Psoas muscle (tissue), 7 donors: ENCODE measurements at regions not wholly inside any gene's neighbourhood (a gene's known extent, or its start where the extent isn't known, plus 50 kb on each side); places are given as distances from the start of the nearest gene placed in this dataset.

ENCODE experiments used
- ATAC-seq, 4 donors: fragments of 200-7000 bp; cut with Tn5 transposase; one replicate each; pipeline ENCODE4 v1.9.1; 2020; ENCODE audit warnings: moderate library complexity in 3 of 4, mild to moderate bottlenecking in 2 of 4
- DNase-seq, 2 donors: peaks; one replicate each; pipeline ENCODE4 v3.0.0-alpha.2; 2020
- H3K27ac ChIP-seq: fragments of 200-600 bp; one replicate; pipeline ENCODE4 v1.8.0; 2022
- H3K27me3 ChIP-seq, 3 donors: fragments of 200-600 bp in 1 of 3; one replicate each; pipeline versions ENCODE4 v1.6.1 to v1.8.0; 2013 to 2022; ENCODE audit warnings: low read length in 2 of 3, mild to moderate bottlenecking in 2 of 3, moderate library complexity in 1 of 3; ENCODE audit not compliant: insufficient read depth in 3 of 3
- H3K36me3 ChIP-seq, 2 donors: fragments of 200-600 bp in 1 of 2; one replicate each; pipeline versions ENCODE4 v1.6.1 to v1.8.0; 2013 to 2022; ENCODE audit warnings: low read depth in 1 of 2, mild to moderate bottlenecking in 1 of 2, moderate library complexity in 1 of 2; ENCODE audit not compliant: insufficient read depth in 1 of 2
- H3K4me1 ChIP-seq: fragments of 200-600 bp; one replicate; pipeline ENCODE4 v1.8.0; 2022
- H3K4me3 ChIP-seq: fragments of 200-600 bp; one replicate; pipeline ENCODE4 v1.8.0; 2022; ENCODE audit warnings: mild to moderate bottlenecking
- H3K9me3 ChIP-seq: fragments of 200-600 bp; one replicate; pipeline ENCODE4 v1.8.0; 2022
- CTCF ChIP-seq: fragments of 200-600 bp; IDR thresholded peaks from one replicate; pipeline ENCODE4 v1.8.0; 2022; ENCODE audit warnings: antibody characterized with exemption
- WGBS, 3 donors: extraction: QIAGEN DNeasy Blood & Tissue Kit; methylation state at CpG; one replicate each; pipeline versions ENCODE4 v1.1.6 to v1.1.7; 2013; 5-methylcytosine and 5-hydroxymethylcytosine counted together
- intact Hi-C, 2 donors: fragments of 100-400 bp; cut with DNase I; formaldehyde crosslinking; loops; one replicate each; pipeline versions ENCODE4 v1.11.0 to v1.14.2; 2022
- donor health status: healthy with polysubstance abuse.
- donor health status: DM: no; HTN: no; CAD: no; lungs with moderate emphysema.
- donor health status: Bipolar disorder and iron deficiency.
- donor health status: healthy.
- donor health status: DM: yes; HTN: yes; CAD: no.
- donor health status: DM: no; HTN: no; CAD: no.
- donor health status: DM: yes; HTN: yes; CAD: no.

DNA sequence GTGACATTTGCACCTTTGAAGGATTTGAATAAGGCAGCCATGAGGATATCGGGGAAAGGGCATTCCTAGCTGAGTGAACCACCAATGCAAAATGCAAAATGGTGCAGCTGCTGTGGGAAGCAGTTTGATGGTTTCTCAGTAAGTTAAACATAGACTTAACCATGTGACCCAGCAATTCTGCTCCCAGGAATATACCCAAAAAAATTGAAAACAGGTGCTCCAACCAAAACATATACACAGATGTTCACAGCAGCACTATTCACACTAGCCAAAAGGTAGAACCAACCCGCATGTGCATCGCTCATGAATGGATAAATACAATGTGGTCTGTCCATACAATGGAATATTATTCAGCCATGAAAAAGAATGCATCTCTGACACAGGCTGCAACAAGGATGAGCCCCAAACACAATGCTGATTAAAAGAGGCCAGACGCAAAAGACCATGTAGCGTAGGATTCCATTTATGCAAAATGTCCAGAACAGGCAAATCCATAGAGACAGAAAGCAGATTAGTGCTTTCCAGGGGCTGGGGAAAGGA, 215.0 kb upstream of the MYL2 start:
- H3K4me1 ChIP-seq, result no peaks in the 10 kb centered on the region
- TF ChIP-seq CTCF, result no peak
- H3K27ac ChIP-seq, result no peak overlapping the region
- H3K9me3 ChIP-seq, result peaks cover 3% of the 10 kb centered on the region
- no peak overlapping the region for H3K4me3 ChIP-seq
- H3K27me3 ChIP-seq, result peaks cover 0 to 4% (median 0%) of the 10 kb centered on the region in 3 donors
- intact Hi-C loops, result no loop called here
- DNase-seq, result no peak
- WGBS, 3 donors, result 97 to 98% (median 97%) methylated on average over 5 of the region's 5 CpGs
- no peaks in the 10 kb centered on the region for H3K36me3 ChIP-seq
- no peak for ATAC-seq

GRCh38 chr12:111130336-111130735, 210.0 kb upstream of the MYL2 start:
- Histone ChIP-seq H3K36me3 (no peaks in the 10 kb centered on the region), H3K4me1 (no peaks in the 10 kb centered on the region), H3K27me3 (no peaks in the 10 kb centered on the region), H3K9me3 (no peaks in the 10 kb centered on the region), H3K27ac (no peak overlapping the region), H3K4me3 (no peak overlapping the region)
- no peak for ATAC-seq
- no peak for TF ChIP-seq CTCF
- intact Hi-C loops, result no loop called here
- DNase-seq, result no peak

- no peaks in the 10 kb centered on the region for H3K9me3 ChIP-seq
- no peak for ATAC-seq
- H3K36me3 ChIP-seq, result no peaks in the 10 kb centered on the region
- no peak overlapping the region for H3K27ac ChIP-seq
- no peak overlapping the region for H3K4me3 ChIP-seq
- intact Hi-C loops, result no loop called here
- no peaks in the 10 kb centered on the region for H3K4me1 ChIP-seq
- TF ChIP-seq CTCF, result no peak
- 56 to 75% (median 61%) methylated on average over 3 of the region's 3 CpGs for WGBS, 3 donors
- H3K27me3 ChIP-seq, result no peaks in the 10 kb centered on the region
- no peak for DNase-seq
Observed at GRCh38 chr12:111129149-111129767, 208.9 kb upstream of the MYL2 start.

GRCh38 chr12:111126331-111126730, 206.0 kb upstream of the MYL2 start:
- no peaks in the 10 kb centered on the region for H3K4me1 ChIP-seq
- ATAC-seq, result no peak
- no peak for DNase-seq
- 42 to 52% (median 48%) methylated on average over 2 of the region's 2 CpGs for WGBS, 3 donors
- no peaks in the 10 kb centered on the region for H3K27me3 ChIP-seq
- H3K27ac ChIP-seq, result no peak overlapping the region
- H3K36me3 ChIP-seq, result no peaks in the 10 kb centered on the region
- intact Hi-C loops, result no loop called here
- no peak for TF ChIP-seq CTCF
- no peak overlapping the region for H3K4me3 ChIP-seq
- H3K9me3 ChIP-seq, result no peaks in the 10 kb centered on the region

DNA sequence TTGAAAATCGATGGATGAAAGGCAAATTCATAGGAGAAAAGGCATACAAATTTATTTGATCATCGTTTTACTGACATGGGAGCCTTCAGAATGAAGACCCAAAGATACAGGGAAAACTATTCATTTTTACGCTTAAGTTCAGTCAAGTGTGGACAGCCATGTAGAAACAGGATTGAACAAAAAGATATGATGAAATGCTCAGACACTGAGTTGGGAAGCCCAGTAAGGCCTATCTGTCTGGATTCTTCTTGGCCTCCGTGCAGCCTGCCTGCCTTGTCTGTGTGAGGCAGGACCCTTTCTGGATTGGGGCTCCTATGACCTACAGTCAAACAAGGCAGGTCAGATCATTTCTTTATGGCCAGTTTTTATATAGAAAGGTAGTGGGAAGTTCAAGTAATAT, 203.8 kb upstream of the MYL2 start:
- H3K9me3 ChIP-seq, result no peaks in the 10 kb centered on the region
- no peaks in the 10 kb centered on the region for H3K36me3 ChIP-seq
- no peak overlapping the region for H3K27ac ChIP-seq
- TF ChIP-seq CTCF, result no peak
- no peak overlapping the region for H3K4me3 ChIP-seq
- 84 to 89% (median 84%) methylated on average over 4 of the region's 4 CpGs for WGBS, 3 donors
- no peaks in the 10 kb centered on the region for H3K27me3 ChIP-seq
- DNase-seq (no peak), ATAC-seq (no peak)
- intact Hi-C loops, result no loop called here
- no peaks in the 10 kb centered on the region for H3K4me1 ChIP-seq
